Muscle of leg (tissue), 3 donors: ENCODE measurements at regions not wholly inside any gene's neighbourhood (a gene's known extent, or its start where the extent isn't known, plus 50 kb on each side); places are given as distances from the start of the nearest gene placed in this dataset.
A peak's percentile ranks its signal among the peaks of the same experiment; 100 is the strongest.

Experiments
- DNase-seq: peaks from one replicate; pipeline ENCODE4 v3.0.0; 2013
- H3K27ac ChIP-seq: one replicate; pipeline ENCODE4 v1.5.1; 2013; ENCODE audit warnings: mild to moderate bottlenecking, low read length, control low read depth
- H3K27me3 ChIP-seq: one replicate; pipeline ENCODE4 v1.6.1; 2013; ENCODE audit warnings: low read length; ENCODE audit not compliant: control insufficient read depth, insufficient read depth
- H3K36me3 ChIP-seq: one replicate; pipeline ENCODE4 v1.6.1; 2013; ENCODE audit warnings: low read length; ENCODE audit not compliant: control insufficient read depth, insufficient read depth
- H3K4me1 ChIP-seq: one replicate; pipeline ENCODE4 v1.6.1; 2013; ENCODE audit warnings: low read length; ENCODE audit not compliant: control insufficient read depth, insufficient read depth
- H3K4me3 ChIP-seq: one replicate; pipeline ENCODE4 v1.5.1; 2013; ENCODE audit warnings: low read length, control low read depth
- H3K9me3 ChIP-seq: replicated peaks from 2 replicates; pipeline ENCODE4 v1.6.1; 2013; ENCODE audit warnings: low read depth, low read length; ENCODE audit not compliant: control insufficient read depth
- WGBS: methylation state at CpG from one replicate; pipeline ENCODE4 v1.1.5; 2013; ENCODE audit warnings: missing lambda C conversion rate; ENCODE audit not compliant: insufficient coverage; 5-methylcytosine and 5-hydroxymethylcytosine counted together

GRCh38 chr2:66875941-66876462 is 441.1 kb downstream of the MEIS1 start:
- Histone ChIP-seq H3K9me3 (no peaks in the 10 kb centered on the region), H3K4me1 (no peaks in the 10 kb centered on the region), H3K27me3 (no peaks in the 10 kb centered on the region), H3K36me3 (no peaks in the 10 kb centered on the region), H3K27ac (no peak overlapping the region), H3K4me3 (no peak overlapping the region)
- DNase-seq: no peak
- WGBS: 40% methylated on average over 1 of the region's 2 CpGs

- DNase-seq: no peak
- no peaks in the 10 kb centered on the region for H3K27me3 ChIP-seq
- peaks cover 3% of the 10 kb centered on the region for H3K9me3 ChIP-seq
- no peak overlapping the region for H3K27ac ChIP-seq
- H3K36me3 ChIP-seq: no peaks in the 10 kb centered on the region
- H3K4me1 ChIP-seq: peaks cover 3% of the 10 kb centered on the region
- no peak overlapping the region for H3K4me3 ChIP-seq
- WGBS: no CpG with 5 or more reads among the region's 2 CpGs
Measured at GRCh38 chr2:66885775-66886383, 451.0 kb downstream of the MEIS1 start.

- Histone ChIP-seq H3K36me3 (no peaks in the 10 kb centered on the region), H3K4me3 (no peak overlapping the region), H3K9me3 (peaks cover 3% of the 10 kb centered on the region), H3K27ac (no peak overlapping the region), H3K27me3 (no peaks in the 10 kb centered on the region), H3K4me1 (peaks cover 3% of the 10 kb centered on the region)
- DNase-seq: no peak
- no CpG with 5 or more reads among the region's 1 CpG for WGBS
Measured at GRCh38 chr2:66888246-66888645, 453.3 kb downstream of the MEIS1 start.

GRCh38 chr2:66888791-66889631 is 454.1 kb downstream of the MEIS1 start:
- Histone ChIP-seq H3K27ac (no peak overlapping the region), H3K27me3 (no peaks in the 10 kb centered on the region), H3K9me3 (peaks cover 3% of the 10 kb centered on the region), H3K4me3 (no peak overlapping the region), H3K4me1 (peaks cover 3% of the 10 kb centered on the region), H3K36me3 (no peaks in the 10 kb centered on the region)
- 31% methylated on average over 5 of the region's 6 CpGs for WGBS
- peak; percentile 84 for DNase-seq

GRCh38 chr2:66889632-66889882 is 454.6 kb downstream of the MEIS1 start:
- Histone ChIP-seq H3K27me3 (no peaks in the 10 kb centered on the region), H3K4me3 (no peak overlapping the region), H3K27ac (no peak overlapping the region), H3K36me3 (no peaks in the 10 kb centered on the region), H3K4me1 (peaks cover 3% of the 10 kb centered on the region), H3K9me3 (no peaks in the 10 kb centered on the region)
- no peak for DNase-seq
- no CpG with 5 or more reads among the region's 2 CpGs for WGBS

- Histone ChIP-seq H3K4me1 (peaks cover 3% of the 10 kb centered on the region), H3K9me3 (no peaks in the 10 kb centered on the region), H3K27me3 (no peaks in the 10 kb centered on the region), H3K4me3 (no peak overlapping the region), H3K27ac (no peak overlapping the region), H3K36me3 (no peaks in the 10 kb centered on the region)
- no peak for DNase-seq
Measured at GRCh38 chr2:66890166-66890742, 455.3 kb downstream of the MEIS1 start.

- peaks cover 2% of the 10 kb centered on the region for H3K4me1 ChIP-seq
- no peak for DNase-seq
- no CpG with 5 or more reads among the region's 2 CpGs for WGBS
- H3K36me3 ChIP-seq: no peaks in the 10 kb centered on the region
- no peaks in the 10 kb centered on the region for H3K9me3 ChIP-seq
- H3K4me3 ChIP-seq: no peak overlapping the region
- no peaks in the 10 kb centered on the region for H3K27me3 ChIP-seq
- no peak overlapping the region for H3K27ac ChIP-seq
Measured at GRCh38 chr2:66895206-66895605, 460.3 kb downstream of the MEIS1 start.

GRCh38 chr2:66896131-66896530 is 461.2 kb downstream of the MEIS1 start:
- DNase-seq: no peak
- no peak overlapping the region for H3K4me3 ChIP-seq
- no peaks in the 10 kb centered on the region for H3K36me3 ChIP-seq
- H3K9me3 ChIP-seq: no peaks in the 10 kb centered on the region
- H3K27me3 ChIP-seq: no peaks in the 10 kb centered on the region
- H3K4me1 ChIP-seq: peaks cover 3% of the 10 kb centered on the region
- H3K27ac ChIP-seq: no peak overlapping the region

- Histone ChIP-seq H3K27me3 (no peaks in the 10 kb centered on the region), H3K27ac (no peak overlapping the region), H3K4me1 (peaks cover 5% of the 10 kb centered on the region), H3K4me3 (no peak overlapping the region), H3K36me3 (no peaks in the 10 kb centered on the region), H3K9me3 (no peaks in the 10 kb centered on the region)
- DNase-seq: peak; percentile 21
- whole genome bisulfite sequencing: 82% methylated on average over 1 of the region's 1 CpG
Measured at GRCh38 chr2:66897181-66897580, 462.3 kb downstream of the MEIS1 start.

- Histone ChIP-seq H3K27ac (no peak overlapping the region), H3K4me3 (no peak overlapping the region), H3K9me3 (no peaks in the 10 kb centered on the region), H3K36me3 (no peaks in the 10 kb centered on the region), H3K4me1 (peaks cover 5% of the 10 kb centered on the region), H3K27me3 (no peaks in the 10 kb centered on the region)
- WGBS: no CpG with 5 or more reads among the region's 2 CpGs
- peak; percentile 51 for DNase-seq
Measured at GRCh38 chr2:66897691-66898150, 462.8 kb downstream of the MEIS1 start.
